Retinal pigment epithelial cell (primary cell): ENCODE measurements at regions not wholly inside any gene's neighbourhood (a gene's known extent, or its start where the extent isn't known, plus 50 kb on each side); places are given as distances from the start of the nearest gene placed in this dataset.

Source experiments
- DNase-seq: peaks from one replicate; pipeline ENCODE4 v3.0.0-alpha.2; 2010; ENCODE audit warnings: low read depth
- H3K4me3 ChIP-seq: 2 replicates; pipeline ENCODE4 v1.5.1; 2011; ENCODE audit warnings: mild to moderate bottlenecking, low read length, control low read depth, moderate library complexity
- CTCF ChIP-seq: conservative IDR thresholded peaks from 2 replicates; pipeline ENCODE4 v1.5.1; 2011; ENCODE audit warnings: low read depth, low read length, control low read depth, inconsistent platforms

GRCh38 chr10:44756216-44756615 lies 154.9 kb upstream of the TMEM72 start:
- no peak for TF ChIP-seq CTCF
- DNase-seq, result no peak

GRCh38 chr10:44757551-44758205 lies 153.5 kb upstream of the TMEM72 start:
- DNase-seq, result no peak
- TF ChIP-seq CTCF, result no peak
- no peak overlapping the region for H3K4me3 ChIP-seq

More at GRCh38 chr10:44756216-44756615, 154.9 kb upstream of the TMEM72 start:
- H3K4me3 ChIP-seq, result no peak overlapping the region

- DNase-seq, result no peak
- no peak for TF ChIP-seq CTCF
These were observed 152.0 kb upstream of the TMEM72 start for GRCh38 chr10:44759122-44759521.

GRCh38 chr10:44760513-44760912 lies 150.6 kb upstream of the TMEM72 start:
- no peak for TF ChIP-seq CTCF
- H3K4me3 ChIP-seq, result no peak overlapping the region
- no peak for DNase-seq

More at GRCh38 chr10:44759122-44759521, 152.0 kb upstream of the TMEM72 start:
- no peak overlapping the region for H3K4me3 ChIP-seq

- no peak overlapping the region for H3K4me3 ChIP-seq
- no peak for DNase-seq
- TF ChIP-seq CTCF, result no peak
These were observed 150.1 kb upstream of the TMEM72 start for GRCh38 chr10:44761076-44761475.

GRCh38 chr10:44763331-44763730 lies 147.8 kb upstream of the TMEM72 start:
- TF ChIP-seq CTCF, result no peak
- no peak for DNase-seq
- no peak overlapping the region for H3K4me3 ChIP-seq

- no peak for TF ChIP-seq CTCF
- DNase-seq, result no peak
- no peak overlapping the region for H3K4me3 ChIP-seq
These were observed 145.8 kb upstream of the TMEM72 start for GRCh38 chr10:44765299-44765698.
